GM13976 (cell line): ENCODE measurements at regions not wholly inside any gene's neighbourhood (a gene's known extent, or its start where the extent isn't known, plus 50 kb on each side); places are given as distances from the start of the nearest gene placed in this dataset.

Experiments used
- DNase-seq: peaks from one replicate; pipeline ENCODE4 v3.0.0; 2012; ENCODE audit warnings: low spot score
- in situ Hi-C: fragments of 300-500 bp; cut with MboI; formaldehyde crosslinking; loops from one replicate; pipeline ENCODE4 v1.12.0; 2022; ENCODE audit warnings: low sequenced_read_pairs, mixed read lengths, inconsistent platforms; ENCODE audit not compliant: unreplicated experiment
- TF ChIP-seq, protein P1 (sequence below): IDR thresholded peaks from 2 replicates; pipeline ENCODE4 v1.5.1; 2012; ENCODE audit warnings: borderline replicate concordance, mild to moderate bottlenecking; ENCODE audit not compliant: insufficient read depth; ENCODE audit errors: extremely low read depth, missing control alignments, control extremely low read depth

DNA sequence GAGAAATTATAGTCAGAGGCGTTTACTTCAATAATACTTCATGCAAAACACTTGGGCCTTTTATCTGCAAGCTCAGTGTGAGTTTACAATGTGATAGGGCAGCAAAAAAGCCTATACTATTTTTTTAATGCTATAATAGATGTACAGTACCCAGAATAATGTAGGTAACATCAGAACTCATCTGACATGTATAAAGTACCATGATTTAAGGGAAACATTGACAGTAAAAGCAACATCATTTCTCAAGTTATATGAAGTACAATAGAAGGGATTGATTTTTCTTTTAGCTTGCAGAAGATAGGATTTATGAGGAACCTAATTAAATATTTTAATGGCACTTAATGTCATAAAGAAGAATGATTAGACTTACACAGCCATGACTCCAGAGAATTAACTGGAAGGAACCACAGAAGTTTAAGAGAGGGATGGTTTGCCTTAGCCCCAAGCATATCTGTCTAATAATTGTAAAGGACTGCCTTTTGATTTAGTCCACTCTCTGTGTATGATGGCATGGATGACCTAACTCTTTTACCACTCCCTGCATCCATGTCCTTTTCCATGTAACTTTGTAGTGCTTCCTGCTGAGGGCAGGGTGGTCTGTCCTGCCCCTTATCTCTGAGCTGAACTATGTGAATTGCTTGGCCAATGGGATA lies 55.9 kb upstream of the MIS18BP1 start:
- TF ChIP-seq, protein P1, sequence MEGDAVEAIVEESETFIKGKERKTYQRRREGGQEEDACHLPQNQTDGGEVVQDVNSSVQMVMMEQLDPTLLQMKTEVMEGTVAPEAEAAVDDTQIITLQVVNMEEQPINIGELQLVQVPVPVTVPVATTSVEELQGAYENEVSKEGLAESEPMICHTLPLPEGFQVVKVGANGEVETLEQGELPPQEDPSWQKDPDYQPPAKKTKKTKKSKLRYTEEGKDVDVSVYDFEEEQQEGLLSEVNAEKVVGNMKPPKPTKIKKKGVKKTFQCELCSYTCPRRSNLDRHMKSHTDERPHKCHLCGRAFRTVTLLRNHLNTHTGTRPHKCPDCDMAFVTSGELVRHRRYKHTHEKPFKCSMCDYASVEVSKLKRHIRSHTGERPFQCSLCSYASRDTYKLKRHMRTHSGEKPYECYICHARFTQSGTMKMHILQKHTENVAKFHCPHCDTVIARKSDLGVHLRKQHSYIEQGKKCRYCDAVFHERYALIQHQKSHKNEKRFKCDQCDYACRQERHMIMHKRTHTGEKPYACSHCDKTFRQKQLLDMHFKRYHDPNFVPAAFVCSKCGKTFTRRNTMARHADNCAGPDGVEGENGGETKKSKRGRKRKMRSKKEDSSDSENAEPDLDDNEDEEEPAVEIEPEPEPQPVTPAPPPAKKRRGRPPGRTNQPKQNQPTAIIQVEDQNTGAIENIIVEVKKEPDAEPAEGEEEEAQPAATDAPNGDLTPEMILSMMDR = no peak
- in situ Hi-C loops = no loop called here
- no peak for DNase-seq
